Inflammatory macrophage (primary cell): ENCODE measurements at regions not wholly inside any gene's neighbourhood (a gene's known extent, or its start where the extent isn't known, plus 50 kb on each side); places are given as distances from the start of the nearest gene placed in this dataset.
"Not testable (repeated sequence)": the region's sequence is repeated elsewhere in the genome, so short reads cannot be mapped to it uniquely, and the experiment has no call there.

ENCODE experiments used
- DNase-seq, 2 donors: peaks; one replicate each; pipeline ENCODE4 v3.0.0-alpha.2; 2020 to 2022

DNA sequence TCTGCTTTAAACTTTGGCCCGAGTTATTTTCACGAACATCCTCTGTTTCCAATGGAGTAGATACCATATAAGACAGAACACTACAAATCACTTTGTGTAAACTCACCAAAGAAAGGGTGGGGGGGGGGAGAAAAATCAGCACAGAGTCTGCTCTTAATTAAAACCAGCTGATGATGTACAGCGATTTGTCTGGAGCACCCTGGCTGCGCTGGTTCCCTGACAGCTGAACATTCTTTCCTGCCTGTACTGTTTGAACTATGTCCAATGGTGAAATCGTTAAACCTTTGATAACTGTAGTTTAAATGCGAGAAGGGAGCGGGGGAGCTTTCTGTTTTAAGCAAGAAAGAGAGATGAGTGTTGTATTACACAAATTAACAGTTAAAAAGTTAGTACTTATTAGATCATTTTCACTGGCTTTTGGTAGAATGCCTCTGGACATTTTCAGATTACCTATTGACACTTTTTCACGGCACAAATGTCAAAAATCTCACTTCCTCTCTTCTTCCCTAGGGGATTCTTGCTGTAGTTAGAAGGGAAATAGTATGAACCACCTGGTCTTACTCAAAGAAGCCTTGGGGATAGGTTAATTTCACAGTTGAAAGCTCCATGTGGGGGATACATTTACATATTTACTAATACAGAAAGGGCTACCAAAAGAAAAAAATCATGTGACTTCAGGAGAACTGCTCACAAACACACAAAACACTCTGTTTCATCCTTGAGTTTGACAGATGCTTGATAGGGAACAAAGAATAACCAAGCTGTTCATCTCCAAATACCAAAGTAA lies 140.2 kb upstream of the RUNX1 start:
- no peak for DNase-seq

DNA sequence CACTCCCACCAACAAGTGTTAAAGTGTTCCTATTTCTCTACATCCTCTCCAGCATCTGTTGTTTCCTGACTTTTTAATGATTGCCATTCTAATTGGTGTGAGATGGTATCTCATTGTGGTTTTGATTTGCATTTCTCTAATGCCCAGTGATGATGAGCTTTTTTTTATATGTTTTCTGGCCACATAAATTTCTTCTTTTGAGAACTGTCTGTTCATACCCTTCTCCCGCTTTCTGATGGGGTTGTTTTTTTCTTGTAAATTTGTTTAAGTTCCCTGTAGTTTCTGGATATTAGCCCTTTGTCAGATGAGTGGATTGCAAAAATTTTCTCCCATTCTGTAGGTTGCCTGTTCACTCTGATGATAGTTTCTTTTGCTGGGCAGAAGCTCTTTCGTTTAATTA lies 134.3 kb upstream of the RUNX1 start:
- DNase-seq: not testable (repeated sequence)

DNA sequence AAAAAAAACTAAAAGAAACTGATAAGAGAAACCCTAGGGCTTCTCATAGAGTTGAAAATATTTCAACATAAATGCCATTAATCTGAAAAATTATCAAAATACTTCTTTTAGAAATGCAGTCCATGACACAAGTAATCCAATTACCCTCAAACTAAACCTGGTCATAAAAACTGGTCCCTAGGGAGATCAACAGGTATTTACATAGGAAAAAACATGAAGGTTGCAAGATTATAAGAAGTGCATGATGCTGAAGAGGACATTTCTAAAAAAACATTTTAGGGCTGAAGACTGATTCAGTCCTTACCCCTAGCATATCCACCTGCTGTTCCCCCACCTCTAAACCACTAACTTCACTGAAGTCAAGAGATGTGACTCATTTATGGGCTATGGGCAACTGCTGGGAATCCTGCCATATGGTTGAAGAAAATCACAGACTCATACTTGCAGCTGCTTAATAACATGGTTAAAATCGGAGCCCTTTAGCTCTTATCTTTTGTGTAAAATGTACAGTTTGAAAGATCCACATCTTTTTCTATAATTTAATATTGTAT lies 131.0 kb upstream of the RUNX1 start:
- DNase-seq: no peak

DNA sequence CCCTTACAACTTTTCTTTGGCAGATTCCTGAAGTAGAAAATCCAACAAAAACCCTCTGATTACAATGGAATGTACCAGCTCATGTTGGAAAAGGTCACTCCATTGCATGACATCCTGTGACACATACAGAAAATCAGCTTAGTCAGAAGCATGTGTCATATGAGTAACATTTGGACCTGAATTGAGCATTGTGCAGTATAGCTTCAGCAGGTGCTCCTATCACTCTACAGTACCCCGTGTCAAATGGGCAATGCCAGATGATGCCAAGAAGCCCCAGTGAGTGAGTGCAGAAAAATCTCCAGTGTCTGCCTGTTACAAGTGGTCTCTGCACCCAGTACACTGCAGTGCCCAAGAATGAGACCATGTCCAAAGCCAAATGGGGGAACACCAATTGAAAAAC lies 129.7 kb upstream of the RUNX1 start:
- no peak for DNase-seq

DNA sequence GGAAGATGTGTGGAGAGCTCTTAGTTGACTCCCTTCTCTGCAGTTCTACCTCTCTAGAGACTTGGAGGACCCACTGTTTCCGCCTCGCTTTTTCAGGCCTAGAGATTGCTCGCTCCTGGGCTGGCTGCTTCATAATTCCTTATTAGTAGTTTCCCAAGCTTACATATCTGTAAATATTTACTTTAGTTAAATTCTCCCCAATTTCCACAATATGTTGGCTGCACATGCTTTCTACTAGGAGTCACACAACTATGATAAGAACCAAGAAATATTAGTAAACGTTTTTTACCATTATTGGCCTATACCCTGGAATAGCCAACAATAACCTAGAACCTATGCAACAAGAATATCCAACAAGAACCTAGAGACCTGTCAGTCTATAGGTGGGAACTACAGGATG lies 129.0 kb upstream of the RUNX1 start:
- no peak for DNase-seq

DNA sequence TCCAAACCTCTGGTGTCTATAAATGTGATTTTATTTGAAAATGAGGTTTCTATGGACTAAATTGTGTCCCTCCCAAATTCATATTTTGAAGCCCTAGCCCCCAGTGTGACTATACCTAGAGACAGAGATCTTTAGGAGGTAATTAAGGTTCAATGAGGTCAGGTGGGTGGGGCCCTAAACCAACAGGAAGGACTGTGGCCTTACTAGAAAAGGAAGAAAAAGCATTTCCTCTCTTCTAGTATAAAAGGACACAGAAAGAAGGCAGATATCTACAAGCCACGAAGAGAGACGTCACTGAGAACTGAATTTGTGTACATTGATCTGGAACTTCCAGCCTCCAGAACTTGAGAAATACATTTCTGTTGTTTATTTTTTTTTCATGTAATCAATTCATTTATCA lies 123.1 kb upstream of the RUNX1 start:
- DNase-seq: peak in 1 of 2 donors; percentile 5

DNA sequence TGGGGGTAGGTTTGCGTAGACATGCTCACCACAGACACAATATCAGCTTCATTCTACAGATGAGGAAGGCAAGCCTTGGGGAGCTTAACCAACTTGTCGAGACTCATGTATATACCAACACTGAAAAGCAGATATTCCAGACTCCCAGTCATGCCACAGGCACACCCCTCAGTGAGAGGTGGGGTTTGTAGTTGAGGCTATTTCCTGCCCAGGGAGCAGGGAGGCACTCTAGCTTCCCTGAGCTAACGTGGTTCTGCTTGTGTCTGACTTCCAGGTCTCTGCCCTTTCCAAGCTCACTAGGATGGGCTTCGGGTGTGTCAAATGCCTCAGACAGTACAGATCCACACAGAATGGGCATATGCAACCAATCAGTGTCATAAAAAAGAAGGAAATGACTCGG lies 122.3 kb upstream of the RUNX1 start:
- no peak for DNase-seq

DNA sequence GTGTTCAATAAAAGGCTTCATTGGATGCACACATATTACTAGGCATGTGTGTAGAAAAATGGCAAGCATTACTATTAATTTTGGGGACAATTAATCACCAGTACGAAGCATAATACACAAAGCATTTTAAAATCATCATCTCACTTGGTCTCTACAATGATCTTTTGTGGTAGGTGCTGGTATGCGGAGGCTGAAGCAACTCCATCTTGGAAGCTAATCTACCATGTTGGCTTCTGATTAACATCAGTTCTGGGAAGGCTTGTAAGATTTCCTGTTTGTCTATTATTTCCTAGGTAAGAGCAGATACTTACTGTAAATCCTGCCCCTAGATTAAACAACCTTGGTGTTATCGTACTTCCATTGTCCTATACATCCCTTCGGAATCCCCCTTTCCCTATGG lies 121.7 kb upstream of the RUNX1 start:
- DNase-seq: no peak

DNA sequence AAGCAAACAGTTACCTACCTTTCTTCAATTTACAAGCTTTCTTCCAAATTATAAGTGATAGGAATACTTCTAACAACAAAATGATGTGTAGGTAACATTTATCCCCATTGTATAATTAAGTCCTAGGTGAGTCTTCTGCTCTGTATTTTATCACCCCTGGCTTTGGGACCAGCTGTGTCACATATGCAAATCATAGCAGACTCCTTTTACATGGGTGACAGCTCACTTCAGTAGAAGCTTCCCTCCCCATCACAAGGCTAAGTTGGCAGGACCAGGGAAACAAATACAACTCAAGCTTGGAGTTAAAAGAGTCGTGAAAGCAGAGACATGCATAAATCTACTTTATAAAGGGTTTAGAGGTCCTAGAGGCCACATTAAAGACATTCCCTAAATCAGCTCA lies 121.1 kb upstream of the RUNX1 start:
- no peak for DNase-seq

DNA sequence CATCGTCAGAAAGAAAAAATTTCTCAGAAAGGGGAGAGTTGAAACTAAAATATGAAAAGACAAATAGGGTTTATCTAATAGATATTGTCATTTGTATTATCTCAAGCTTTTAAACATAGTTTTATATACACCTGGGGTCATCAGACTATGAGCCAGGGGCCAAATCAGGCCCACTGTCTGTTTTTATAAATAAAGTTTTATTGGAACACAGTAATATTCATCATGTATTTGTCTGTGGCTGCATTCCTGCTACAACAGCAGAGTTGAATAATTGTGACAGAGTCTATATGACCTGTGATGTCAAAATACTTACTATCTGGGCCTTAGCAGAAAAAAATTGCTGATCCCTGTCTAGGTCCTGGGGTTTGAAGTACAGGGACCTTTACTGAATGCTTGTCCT lies 120.5 kb upstream of the RUNX1 start:
- DNase-seq: no peak

DNA sequence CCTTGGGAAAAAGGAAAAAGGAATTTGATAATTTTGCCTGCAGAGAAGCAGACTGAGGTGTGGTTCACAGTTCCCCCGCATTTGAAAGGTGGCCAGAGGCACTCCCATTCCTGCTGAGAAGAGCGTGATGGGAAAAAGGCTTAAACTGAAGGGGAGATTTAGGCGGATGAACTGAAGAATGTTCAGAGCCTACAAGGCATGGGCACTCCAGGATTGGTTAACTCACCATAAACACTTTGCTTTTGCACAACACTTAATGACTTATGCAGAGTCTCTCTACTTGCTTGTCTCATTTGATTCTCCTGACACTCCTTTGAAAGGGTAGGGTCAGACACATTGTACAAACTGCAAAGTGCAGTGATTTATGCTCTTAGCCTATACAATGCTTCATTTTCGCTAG lies 119.6 kb upstream of the RUNX1 start:
- DNase-seq: no peak

DNA sequence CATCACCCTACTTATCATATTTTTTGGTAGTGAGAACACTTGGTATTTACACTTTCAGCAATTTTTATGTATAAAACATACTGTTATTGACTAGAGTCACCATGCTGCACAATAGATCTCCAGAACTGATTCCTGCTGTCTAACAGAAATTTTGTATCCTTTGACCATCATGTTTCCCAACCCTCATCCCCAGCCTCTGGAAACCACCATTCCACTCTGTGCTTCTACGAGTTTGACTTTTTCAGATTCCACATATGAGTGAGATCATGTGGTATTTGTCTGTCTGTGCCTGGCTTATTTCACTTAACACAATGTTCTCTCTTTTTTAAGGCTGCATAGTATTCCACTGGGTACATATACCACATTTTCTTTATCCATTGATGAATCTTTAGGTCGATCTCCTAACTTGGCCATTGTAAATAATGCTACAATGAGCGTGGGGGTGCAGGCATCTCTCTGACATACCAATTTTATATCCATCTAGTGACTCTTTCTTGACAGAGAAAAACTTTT lies 115.9 kb upstream of the RUNX1 start:
- no peak for DNase-seq

DNA sequence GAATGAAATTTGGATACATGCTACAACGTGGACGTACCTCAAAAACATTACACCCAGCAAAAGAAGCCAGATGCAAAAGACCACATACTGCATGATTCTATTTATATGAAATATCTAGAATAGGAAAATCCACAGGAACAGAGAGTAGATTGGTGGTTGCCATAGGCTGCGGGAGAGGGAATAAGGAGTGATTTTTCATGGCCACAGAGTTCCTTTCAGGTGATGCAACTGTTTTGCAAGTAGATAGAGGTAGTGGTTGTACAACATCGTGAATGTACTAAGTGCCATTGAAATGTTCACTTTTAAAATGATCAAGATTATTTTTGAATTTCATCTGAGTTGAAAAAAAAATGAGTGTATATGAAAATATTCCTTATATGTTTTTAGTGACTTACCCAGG lies 115.3 kb upstream of the RUNX1 start:
- no peak for DNase-seq

DNA sequence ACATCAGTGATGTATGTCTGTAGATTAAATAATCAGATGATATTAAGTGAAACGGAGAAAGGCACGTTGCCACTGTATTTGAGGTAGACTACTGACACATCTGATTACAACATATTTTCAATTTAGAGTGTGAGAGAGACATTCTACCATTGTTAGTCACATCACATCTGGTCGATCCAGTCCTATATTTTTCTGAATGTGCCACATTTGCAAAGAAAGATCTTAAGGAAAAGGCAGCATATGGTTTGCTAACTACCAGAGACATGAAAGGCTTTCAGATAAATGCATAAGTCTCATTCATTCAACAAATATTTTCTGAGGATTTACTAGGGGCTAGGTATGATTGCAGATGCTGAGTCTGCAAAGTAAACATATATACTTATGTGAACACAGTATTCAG lies 114.3 kb upstream of the RUNX1 start:
- no peak for DNase-seq

DNA sequence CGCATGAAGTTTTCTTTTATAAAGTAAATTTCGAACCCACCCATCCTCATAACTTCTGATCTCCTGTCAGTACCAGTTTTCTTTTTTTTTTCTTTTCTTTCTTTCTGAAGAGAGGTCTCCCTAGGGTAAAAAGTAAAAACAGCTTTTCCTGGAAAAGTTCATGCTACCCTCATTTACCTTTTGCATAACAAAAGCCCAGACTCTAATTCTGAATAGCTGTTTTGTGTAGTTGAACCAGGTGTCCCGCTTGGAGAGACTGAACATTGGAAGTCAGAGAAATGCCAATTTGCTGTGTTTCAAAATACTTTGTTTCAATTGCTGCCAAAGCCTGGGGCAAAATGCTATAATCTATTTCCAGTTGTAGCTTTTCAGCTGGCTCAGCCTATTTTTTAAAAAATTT lies 113.7 kb upstream of the RUNX1 start:
- no peak for DNase-seq

DNA sequence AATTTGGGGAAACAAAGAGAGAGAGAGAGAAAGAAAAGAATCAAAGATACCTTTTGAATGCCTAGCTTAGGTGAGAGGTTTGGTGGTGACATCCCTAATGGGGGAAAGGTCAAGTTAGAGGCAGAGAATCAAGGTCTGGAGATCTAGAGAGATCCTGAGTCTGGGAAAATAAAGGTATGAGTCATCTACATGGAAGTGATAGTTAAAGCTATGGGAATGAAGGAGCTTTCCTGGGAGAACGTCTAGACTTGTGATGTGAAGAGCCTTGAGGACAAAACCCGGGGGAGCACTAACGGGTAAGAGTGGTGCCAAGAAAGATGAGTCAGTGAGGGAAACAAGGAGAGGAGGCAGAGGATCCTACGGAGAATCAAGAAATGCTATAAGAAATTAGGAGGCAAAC lies 110.8 kb upstream of the RUNX1 start:
- no peak for DNase-seq

DNA sequence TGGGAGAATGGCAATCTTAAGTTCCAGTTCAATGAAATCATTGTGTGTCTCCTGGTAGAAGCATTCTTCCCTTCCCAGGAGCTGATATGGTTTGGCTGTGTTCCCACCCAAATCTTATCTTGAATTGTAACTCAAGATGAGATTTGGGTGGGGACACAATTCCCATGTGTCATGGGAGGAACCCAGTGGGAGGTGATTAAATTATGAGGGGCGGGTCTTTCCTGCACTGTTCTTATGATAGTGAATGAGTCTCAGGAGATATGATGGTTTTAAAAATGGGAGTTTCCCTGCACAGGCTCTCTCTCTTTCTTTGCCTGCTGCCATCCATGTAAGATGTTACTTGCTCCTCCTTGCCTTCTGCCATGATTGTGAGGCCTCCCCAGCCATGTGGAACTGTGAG lies 108.3 kb upstream of the RUNX1 start:
- DNase-seq: not testable (repeated sequence)

DNA sequence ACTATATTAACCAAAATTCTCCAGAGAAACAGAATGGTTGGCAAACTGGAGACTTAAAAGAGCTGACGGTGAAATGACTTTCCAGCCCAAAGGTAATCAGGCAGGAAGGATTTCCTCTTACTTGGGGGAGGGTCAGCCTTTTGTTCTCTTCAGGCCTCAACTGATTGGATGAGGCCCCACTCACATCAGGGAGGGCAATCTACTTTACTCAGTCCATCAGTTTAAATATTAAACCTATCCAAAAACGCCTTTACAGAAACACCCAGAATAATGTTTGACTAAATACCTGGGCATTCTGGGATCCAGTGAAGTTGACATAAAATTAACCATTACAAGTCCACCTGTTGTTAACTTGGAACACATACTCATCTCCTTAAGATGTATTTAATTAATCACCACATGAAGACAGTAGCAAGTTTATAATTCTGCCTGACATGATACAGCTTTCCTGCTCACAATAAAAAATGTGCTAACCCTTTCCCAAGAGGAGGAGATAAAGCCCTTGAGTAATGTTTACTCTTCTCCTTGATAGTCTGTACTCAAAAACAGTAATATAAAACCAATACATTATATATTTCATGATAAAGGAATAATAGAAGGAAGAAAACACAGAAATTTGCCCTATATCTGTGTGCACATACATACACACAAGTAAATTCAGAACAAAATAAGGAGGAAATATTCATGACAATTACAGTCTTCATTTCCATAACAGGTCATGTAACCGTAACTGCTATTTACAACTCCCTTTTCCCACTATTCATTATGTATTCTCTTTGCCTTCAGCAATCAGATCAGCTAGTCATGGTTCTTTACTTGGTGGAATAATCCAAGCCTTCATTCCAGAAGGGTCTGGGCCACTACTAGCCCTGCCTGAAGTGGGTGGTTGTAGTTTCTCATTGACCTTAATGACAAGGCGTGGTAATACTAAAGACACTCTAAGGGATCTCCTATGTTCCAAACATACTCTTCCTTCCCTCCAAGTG lies 107.5 kb upstream of the RUNX1 start:
- DNase-seq: no peak

DNA sequence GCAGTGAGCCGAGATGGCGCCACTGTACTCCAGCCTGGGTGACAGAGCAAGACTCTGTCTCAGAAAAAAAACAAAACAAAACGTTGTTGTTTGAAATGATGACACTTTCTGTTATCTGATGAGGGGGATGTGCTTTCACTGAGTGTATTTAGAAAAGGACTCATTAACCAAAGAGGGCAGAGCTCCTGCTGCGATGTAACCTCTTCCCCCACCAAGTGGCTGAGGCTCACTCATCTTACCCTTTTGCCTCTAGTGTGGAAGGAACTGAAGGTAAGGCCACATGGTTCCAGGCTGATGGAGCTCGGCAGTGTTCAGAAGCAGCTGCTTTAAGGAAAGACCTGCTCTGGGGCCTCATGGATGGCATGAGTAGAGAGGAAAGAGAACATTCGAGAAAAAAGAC lies 105.7 kb upstream of the RUNX1 start:
- no peak for DNase-seq

DNA sequence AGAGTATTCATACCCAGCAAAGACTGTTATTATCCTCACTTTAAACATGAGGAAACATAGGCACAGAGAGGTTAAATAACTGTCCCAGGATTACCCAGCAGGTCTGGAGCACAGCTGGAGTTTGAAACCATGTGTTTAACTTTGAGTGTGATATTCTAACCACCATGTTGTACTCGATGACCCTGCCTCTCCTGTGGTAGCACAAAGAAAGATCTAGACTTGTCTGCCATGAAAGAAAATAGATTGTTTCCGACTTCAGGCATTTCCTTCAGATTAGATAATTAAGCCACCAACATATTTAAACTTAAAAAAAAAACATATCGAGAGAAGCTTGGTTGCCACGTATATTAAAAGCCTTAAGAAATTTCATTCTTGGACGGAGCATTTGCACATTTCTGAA lies 104.6 kb upstream of the RUNX1 start:
- DNase-seq: no peak

DNA sequence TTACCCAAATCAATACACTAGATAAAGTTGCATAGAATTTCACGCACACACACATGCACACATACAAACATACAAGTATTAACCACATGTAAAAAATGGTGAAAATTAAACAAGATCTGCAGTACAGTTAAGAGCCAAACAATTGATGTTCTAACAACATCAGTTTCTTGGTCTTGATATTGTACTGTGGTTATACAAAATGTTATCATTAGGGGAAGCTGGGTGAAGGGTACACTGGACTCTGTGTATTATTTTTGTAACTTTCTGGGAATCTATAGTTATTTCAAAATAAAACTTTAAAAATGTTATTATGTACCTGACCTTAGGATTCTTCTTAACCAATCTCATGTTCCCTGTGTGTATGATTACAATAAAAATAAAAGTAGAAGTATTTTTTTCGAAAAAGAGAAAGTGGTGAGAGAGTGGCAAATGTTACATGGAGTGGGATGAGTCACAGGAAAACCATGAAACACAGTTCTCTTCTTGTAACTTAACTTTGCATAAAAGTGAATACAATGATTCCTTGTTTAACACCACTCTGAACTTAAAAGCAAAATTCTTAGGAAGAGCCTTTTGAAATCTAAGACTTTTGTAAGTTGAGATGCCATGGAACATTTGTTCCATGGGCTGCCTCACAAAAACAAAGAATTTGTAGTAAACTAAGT lies 101.6 kb upstream of the RUNX1 start:
- peak in 1 of 2 donors; percentile 25 for DNase-seq

DNA sequence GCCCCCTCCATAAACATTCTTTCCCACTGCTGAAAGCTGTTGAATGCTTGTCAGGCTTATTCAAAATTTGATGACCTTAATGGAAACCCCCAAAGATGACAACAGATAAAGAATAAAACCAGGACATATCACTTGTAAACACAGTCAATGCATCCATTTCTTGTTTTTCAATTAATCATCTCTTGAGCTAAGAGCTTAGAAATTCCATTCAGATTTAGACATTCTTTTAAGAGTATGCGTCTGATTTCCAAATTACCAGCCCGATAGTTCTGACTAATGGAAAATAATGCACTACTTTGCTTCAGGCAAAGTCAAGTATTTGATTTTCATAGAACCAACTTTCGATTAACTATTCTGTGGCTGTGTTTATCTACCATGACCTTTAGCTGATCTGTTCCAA lies 100.6 kb upstream of the RUNX1 start:
- no peak for DNase-seq

DNA sequence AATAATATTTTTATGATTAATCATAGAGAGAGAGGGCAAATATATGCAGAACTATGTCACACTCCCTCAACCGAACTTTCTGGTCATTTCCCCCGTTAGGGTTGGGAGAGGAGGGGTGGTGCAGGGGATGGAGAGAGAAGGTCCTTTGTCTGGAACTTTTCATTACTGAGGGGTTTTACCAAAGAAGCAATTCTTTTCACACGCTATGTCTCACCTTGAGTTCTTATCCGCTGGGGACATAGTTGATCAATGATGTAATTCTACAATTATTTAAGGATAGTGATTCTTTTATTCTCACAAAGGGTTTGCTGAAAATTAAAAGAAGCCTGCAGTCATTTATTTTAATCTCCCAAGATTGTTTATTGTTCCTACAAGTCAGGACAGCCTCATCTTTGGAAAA lies 98.3 kb upstream of the RUNX1 start:
- DNase-seq: no peak
